Bronchial epithelial cell (primary cell): ENCODE measurements at regions not wholly inside any gene's neighbourhood (a gene's known extent, or its start where the extent isn't known, plus 50 kb on each side); places are given as distances from the start of the nearest gene placed in this dataset.

Source experiments
- DNase-seq: peaks from one replicate; pipeline ENCODE4 v3.0.0-alpha.2; 2010; ENCODE audit warnings: low read depth
- FAIRE-seq: peaks from 2 replicates; lab custom pipeline; 2011; peaks lifted over from hg19 to GRCh38; lab: Jason Lieb, UNC
- H3K27me3 ChIP-seq: 2 replicates; pipeline ENCODE4 v1.5.1; 2011; ENCODE audit warnings: low read length; ENCODE audit not compliant: control insufficient read depth, insufficient read depth
- H3K36me3 ChIP-seq: 2 replicates; pipeline ENCODE4 v1.5.1; 2011; ENCODE audit warnings: low read length; ENCODE audit not compliant: control insufficient read depth, insufficient read depth
- H3K4me3 ChIP-seq: 2 replicates; pipeline ENCODE4 v1.5.1; 2011; ENCODE audit warnings: mild to moderate bottlenecking, low read depth, low read length, control low read depth
- TF ChIP-seq, protein P1 (sequence below): IDR thresholded peaks from 2 replicates; pipeline ENCODE4 v1.5.1; 2011; ENCODE audit warnings: mild to moderate bottlenecking, moderate library complexity, low read length, control low read depth, inconsistent platforms; ENCODE audit not compliant: insufficient read depth, severe bottlenecking

GRCh38 chr16:8377864-8378263 lies 212.4 kb downstream of the TMEM114 start:
- FAIRE-seq = no peak

DNA sequence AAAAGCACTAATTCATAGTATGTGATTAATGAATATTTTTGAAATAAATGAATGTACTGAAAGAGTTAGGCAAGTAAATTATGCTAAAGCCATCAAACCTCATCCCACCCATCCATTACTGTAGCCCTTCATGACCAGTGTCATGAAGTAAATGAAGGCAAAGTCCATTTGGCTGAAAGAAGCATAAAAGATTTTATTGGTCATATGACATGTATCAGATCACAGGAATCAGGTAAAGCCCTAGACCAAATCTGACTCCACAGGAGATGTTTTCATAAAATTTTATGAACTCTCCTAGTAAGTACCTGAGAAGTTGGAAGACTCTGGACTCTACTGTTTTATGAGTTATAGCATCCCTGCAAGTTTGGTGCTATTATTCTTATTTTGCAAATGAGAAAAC lies 213.5 kb downstream of the TMEM114 start:
- TF ChIP-seq, protein P1, sequence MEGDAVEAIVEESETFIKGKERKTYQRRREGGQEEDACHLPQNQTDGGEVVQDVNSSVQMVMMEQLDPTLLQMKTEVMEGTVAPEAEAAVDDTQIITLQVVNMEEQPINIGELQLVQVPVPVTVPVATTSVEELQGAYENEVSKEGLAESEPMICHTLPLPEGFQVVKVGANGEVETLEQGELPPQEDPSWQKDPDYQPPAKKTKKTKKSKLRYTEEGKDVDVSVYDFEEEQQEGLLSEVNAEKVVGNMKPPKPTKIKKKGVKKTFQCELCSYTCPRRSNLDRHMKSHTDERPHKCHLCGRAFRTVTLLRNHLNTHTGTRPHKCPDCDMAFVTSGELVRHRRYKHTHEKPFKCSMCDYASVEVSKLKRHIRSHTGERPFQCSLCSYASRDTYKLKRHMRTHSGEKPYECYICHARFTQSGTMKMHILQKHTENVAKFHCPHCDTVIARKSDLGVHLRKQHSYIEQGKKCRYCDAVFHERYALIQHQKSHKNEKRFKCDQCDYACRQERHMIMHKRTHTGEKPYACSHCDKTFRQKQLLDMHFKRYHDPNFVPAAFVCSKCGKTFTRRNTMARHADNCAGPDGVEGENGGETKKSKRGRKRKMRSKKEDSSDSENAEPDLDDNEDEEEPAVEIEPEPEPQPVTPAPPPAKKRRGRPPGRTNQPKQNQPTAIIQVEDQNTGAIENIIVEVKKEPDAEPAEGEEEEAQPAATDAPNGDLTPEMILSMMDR = no peak
- FAIRE-seq (no peak), DNase-seq (no peak)
- Histone ChIP-seq H3K36me3 (no peaks in the 10 kb centered on the region), H3K27me3 (no peaks in the 10 kb centered on the region), H3K4me3 (no peak overlapping the region)

More at GRCh38 chr16:8377864-8378263, 212.4 kb downstream of the TMEM114 start:
- DNase-seq = no peak
- Histone ChIP-seq H3K36me3 (no peaks in the 10 kb centered on the region), H3K27me3 (no peaks in the 10 kb centered on the region), H3K4me3 (no peak overlapping the region)
- TF ChIP-seq, protein P1 = no peak

DNA sequence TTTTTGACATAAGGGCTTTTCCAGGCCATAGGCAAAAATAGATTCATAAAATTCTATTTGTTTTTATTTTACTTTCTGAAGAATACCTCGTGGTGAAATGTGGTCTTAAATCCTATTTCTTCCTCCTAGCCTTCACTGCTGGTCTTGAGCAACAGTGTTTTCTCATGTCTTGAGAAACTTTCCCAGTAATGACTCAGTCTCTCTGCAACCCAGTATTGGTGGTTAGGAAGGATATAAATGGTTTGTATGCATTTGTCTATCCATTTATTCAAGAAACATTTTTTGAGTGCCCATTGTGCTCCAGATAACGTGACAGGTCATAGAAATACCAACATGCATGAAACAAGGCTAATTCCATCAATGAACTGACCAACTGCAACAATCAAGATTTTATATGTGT lies 213.9 kb downstream of the TMEM114 start:
- TF ChIP-seq, protein P1 = no peak
- no peak for DNase-seq
- FAIRE-seq = no peak
- H3K36me3 ChIP-seq = no peaks in the 10 kb centered on the region
- H3K27me3 ChIP-seq = no peaks in the 10 kb centered on the region
- H3K4me3 ChIP-seq = no peak overlapping the region

- no peaks in the 10 kb centered on the region for H3K36me3 ChIP-seq
- no peaks in the 10 kb centered on the region for H3K27me3 ChIP-seq
- TF ChIP-seq, protein P1 = no peak
- DNase-seq = no peak
- FAIRE-seq = no peak
- H3K4me3 ChIP-seq = no peak overlapping the region
Observed at GRCh38 chr16:8375232-8375587, 215.1 kb downstream of the TMEM114 start.

DNA sequence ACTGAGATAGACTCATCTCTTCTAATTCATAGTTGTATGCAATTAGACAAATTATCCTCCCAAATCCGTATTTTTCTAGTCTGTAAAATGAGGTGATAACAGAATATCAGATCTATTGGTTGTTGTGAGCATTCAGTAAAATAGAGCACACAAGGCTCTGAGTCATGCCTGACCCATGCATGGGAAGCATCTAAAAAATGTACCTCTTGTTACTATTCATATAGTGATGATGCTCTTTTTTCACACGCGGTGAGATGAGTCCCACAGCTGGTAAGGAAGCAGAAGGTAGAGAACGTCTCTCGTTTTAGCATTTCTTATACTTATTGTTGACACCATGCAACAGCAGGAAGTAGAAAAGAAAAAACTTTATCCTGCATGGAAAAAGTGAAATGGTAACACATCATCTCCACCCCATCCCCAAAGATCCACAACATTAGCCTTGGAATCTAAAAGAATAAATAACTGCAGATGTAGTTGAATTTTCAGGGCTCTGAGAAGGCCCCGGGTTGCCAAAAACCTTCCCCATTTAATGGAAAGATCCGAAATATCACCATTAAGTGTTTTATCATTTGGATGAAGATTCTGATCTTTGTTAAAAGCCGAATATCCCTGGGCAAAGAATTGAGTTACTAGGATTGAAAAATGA lies 215.6 kb downstream of the TMEM114 start:
- TF ChIP-seq, protein P1 = no peak
- no peaks in the 10 kb centered on the region for H3K36me3 ChIP-seq
- no peak overlapping the region for H3K4me3 ChIP-seq
- no peak for DNase-seq
- no peaks in the 10 kb centered on the region for H3K27me3 ChIP-seq
- no peak for FAIRE-seq
